Hepatocyte (in vitro differentiated cells): ENCODE measurements at regions not wholly inside any gene's neighbourhood (a gene's known extent, or its start where the extent isn't known, plus 50 kb on each side); places are given as distances from the start of the nearest gene placed in this dataset.
A peak's percentile ranks its signal among the peaks of the same experiment; 100 is the strongest.

Source experiments
- DNase-seq: peaks from one replicate; pipeline ENCODE4 v3.0.0-alpha.2; 2016; ENCODE audit warnings: low spot score
- H2AFZ ChIP-seq: fragments of 200-600 bp; sonication (generic); 2 replicates; pipeline ENCODE4 v1.6.0; 2016; ENCODE audit warnings: antibody characterized with exemption, mild to moderate bottlenecking
- H3K27ac ChIP-seq: fragments of 200-600 bp; sonication (generic); 2 replicates; pipeline ENCODE4 v1.5.1; 2016; ENCODE audit warnings: mild to moderate bottlenecking
- H3K27me3 ChIP-seq: fragments of 200-600 bp; sonication (generic); 2 replicates; pipeline ENCODE4 v1.6.1; 2016
- H3K36me3 ChIP-seq: fragments of 200-600 bp; sonication (generic); replicated peaks from 2 replicates; pipeline ENCODE4 v1.5.1; 2016; ENCODE audit warnings: low read depth; ENCODE audit not compliant: insufficient read depth
- H3K4me1 ChIP-seq: fragments of 200-600 bp; sonication (generic); 2 replicates; pipeline ENCODE4 v1.5.1; 2016; ENCODE audit warnings: mild to moderate bottlenecking, moderate library complexity; ENCODE audit not compliant: insufficient read depth
- H3K4me2 ChIP-seq: fragments of 200-600 bp; sonication (generic); 2 replicates; pipeline ENCODE4 v1.6.0; 2016
- H3K4me3 ChIP-seq: fragments of 200-600 bp; sonication (generic); 2 replicates; pipeline ENCODE4 v1.5.1; 2016; ENCODE audit warnings: mild to moderate bottlenecking
- H3K79me2 ChIP-seq: fragments of 200-600 bp; sonication (generic); 2 replicates; pipeline ENCODE4 v1.6.0; 2017; ENCODE audit warnings: mild to moderate bottlenecking
- H3K9me2 ChIP-seq: fragments of 200-600 bp; sonication (generic); replicated peaks from 2 replicates; pipeline ENCODE4 v1.6.0; 2017; ENCODE audit warnings: mild to moderate bottlenecking; ENCODE audit not compliant: insufficient read depth
- H3K9me3 ChIP-seq: fragments of 200-600 bp; sonication (generic); 2 replicates; pipeline ENCODE4 v1.5.1; 2016; ENCODE audit warnings: low read depth, mild to moderate bottlenecking
- H4K20me1 ChIP-seq: fragments of 200-600 bp; sonication (generic); 2 replicates; pipeline ENCODE4 v1.6.0; 2016; ENCODE audit warnings: mild to moderate bottlenecking; ENCODE audit not compliant: insufficient read depth, poor library complexity, severe bottlenecking
- EZH2 ChIP-seq: fragments of 200-600 bp; sonication (generic); IDR thresholded peaks from 2 replicates; pipeline ENCODE4 v1.6.1; 2016; ENCODE audit warnings: antibody characterized with exemption, mild to moderate bottlenecking, borderline replicate concordance
- EZH2phosphoT487 ChIP-seq: fragments of 200-600 bp; sonication (generic); IDR thresholded peaks from one replicate; pipeline ENCODE4 v1.6.1; 2018; ENCODE audit warnings: antibody characterized with exemption, mild to moderate bottlenecking, low read depth, moderate library complexity; ENCODE audit not compliant: unreplicated experiment, severe bottlenecking
- WGBS: methylation state at CpG from one replicate; pipeline ENCODE4 v1.1.6; 2016; ENCODE audit warnings: low lambda C conversion rate; ENCODE audit errors: missing lambda C conversion rate; 5-methylcytosine and 5-hydroxymethylcytosine counted together
- TF ChIP-seq, protein P1 (sequence below): fragments of 200-600 bp; sonication (generic); IDR thresholded peaks from 2 replicates; pipeline ENCODE4 v1.5.1; 2016; ENCODE audit warnings: antibody characterized with exemption, mild to moderate bottlenecking; ENCODE audit not compliant: poor library complexity

DNA sequence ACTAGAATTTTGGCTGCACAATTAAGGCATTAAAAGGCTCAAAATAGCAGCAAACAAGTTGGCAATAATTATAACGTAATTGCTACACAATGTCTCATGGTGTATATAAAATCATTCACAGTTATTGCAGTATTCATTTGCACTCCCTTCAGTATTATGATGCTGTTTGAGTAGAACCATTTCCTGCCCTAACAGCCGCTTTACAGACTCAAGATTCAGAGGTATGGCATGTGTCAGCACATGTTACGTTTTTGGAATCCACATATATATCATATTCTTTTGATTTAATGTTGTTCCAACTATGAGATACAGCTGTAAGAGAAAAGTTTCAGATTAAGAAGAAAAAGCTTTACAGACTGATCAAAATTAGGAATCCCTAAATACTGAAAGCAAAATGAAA, 56.3 kb upstream of the NCKAP5 start:
- Histone ChIP-seq H3K4me2 (no peak overlapping the region), H3K36me3 (no peaks in the 10 kb centered on the region), H2AFZ (no peak overlapping the region), H3K9me3 (no peaks in the 10 kb centered on the region), H3K9me2 (no peaks in the 10 kb centered on the region), H3K4me3 (no peak overlapping the region), H3K4me1 (no peaks in the 10 kb centered on the region), H3K27ac (no peak overlapping the region), H3K79me2 (no peaks in the 10 kb centered on the region), H3K27me3 (no peaks in the 10 kb centered on the region), H4K20me1 (no peaks in the 10 kb centered on the region)
- no peak for TF ChIP-seq EZH2phosphoT487
- TF ChIP-seq, protein P1, sequence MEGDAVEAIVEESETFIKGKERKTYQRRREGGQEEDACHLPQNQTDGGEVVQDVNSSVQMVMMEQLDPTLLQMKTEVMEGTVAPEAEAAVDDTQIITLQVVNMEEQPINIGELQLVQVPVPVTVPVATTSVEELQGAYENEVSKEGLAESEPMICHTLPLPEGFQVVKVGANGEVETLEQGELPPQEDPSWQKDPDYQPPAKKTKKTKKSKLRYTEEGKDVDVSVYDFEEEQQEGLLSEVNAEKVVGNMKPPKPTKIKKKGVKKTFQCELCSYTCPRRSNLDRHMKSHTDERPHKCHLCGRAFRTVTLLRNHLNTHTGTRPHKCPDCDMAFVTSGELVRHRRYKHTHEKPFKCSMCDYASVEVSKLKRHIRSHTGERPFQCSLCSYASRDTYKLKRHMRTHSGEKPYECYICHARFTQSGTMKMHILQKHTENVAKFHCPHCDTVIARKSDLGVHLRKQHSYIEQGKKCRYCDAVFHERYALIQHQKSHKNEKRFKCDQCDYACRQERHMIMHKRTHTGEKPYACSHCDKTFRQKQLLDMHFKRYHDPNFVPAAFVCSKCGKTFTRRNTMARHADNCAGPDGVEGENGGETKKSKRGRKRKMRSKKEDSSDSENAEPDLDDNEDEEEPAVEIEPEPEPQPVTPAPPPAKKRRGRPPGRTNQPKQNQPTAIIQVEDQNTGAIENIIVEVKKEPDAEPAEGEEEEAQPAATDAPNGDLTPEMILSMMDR = no peak
- TF ChIP-seq EZH2 = no peak
- DNase-seq = no peak
- WGBS = 86% methylated on average over 3 of the region's 3 CpGs

DNA sequence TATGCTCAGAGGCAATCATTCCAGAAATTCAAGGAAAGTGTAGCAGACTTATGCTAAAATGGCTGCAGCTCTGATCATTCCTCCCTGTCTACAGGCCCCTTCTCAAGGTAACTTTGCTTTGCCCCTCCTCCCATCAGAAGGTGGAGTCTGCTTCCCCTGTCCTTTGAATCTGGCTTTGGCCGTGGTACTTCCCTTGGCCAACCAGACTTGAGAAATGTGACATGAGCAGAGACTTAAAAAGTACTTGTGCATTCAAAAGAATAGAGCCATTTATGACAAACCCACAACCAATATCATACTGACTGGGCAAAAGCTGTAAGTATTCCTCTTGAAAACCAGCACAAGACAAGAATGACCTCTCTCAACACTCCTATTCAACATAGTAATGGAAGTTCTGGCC, 59.5 kb upstream of the NCKAP5 start:
- H3K27ac ChIP-seq = no peak overlapping the region
- no peaks in the 10 kb centered on the region for H3K9me2 ChIP-seq
- H3K4me2 ChIP-seq = no peak overlapping the region
- H3K4me3 ChIP-seq = no peak overlapping the region
- H3K79me2 ChIP-seq = no peaks in the 10 kb centered on the region
- DNase-seq = no peak
- no peaks in the 10 kb centered on the region for H3K27me3 ChIP-seq
- H4K20me1 ChIP-seq = no peaks in the 10 kb centered on the region
- H3K4me1 ChIP-seq = no peaks in the 10 kb centered on the region
- TF ChIP-seq EZH2 = no peak
- no peak for TF ChIP-seq EZH2phosphoT487
- TF ChIP-seq, protein P1 = no peak
- no peaks in the 10 kb centered on the region for H3K9me3 ChIP-seq
- no peak overlapping the region for H2AFZ ChIP-seq
- H3K36me3 ChIP-seq = no peaks in the 10 kb centered on the region
- WGBS = 73% methylated on average over 1 of the region's 1 CpG

DNA sequence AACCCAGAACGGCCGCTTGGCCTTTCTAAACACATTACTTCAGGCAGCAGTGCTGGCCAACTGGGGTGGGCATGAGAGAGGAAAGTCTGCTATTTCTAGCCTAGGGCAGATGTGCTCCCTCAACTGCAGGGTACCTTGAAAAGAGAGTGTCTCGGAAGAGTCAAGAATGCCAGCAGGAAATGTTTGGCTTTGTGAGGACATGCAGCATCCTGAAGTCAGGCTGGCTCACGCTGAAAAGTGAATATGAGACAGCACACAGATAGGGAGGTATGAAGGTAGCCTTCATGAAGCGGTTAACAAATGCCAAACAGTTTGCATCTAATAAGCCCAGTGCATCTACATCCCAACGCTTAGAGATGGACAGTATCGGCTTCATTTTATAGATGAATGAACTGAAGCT, 65.0 kb upstream of the NCKAP5 start:
- H3K4me2 ChIP-seq = no peak overlapping the region
- TF ChIP-seq EZH2 (no peak), EZH2phosphoT487 (no peak)
- TF ChIP-seq, protein P1 = no peak
- no peaks in the 10 kb centered on the region for H3K27me3 ChIP-seq
- no peak for DNase-seq
- H4K20me1 ChIP-seq = no peaks in the 10 kb centered on the region
- H3K27ac ChIP-seq = no peak overlapping the region
- H3K9me2 ChIP-seq = no peaks in the 10 kb centered on the region
- H3K36me3 ChIP-seq = no peaks in the 10 kb centered on the region
- H3K79me2 ChIP-seq = no peaks in the 10 kb centered on the region
- H3K9me3 ChIP-seq = no peaks in the 10 kb centered on the region
- no peak overlapping the region for H3K4me3 ChIP-seq
- no peaks in the 10 kb centered on the region for H3K4me1 ChIP-seq
- 94% methylated on average over 7 of the region's 7 CpGs for WGBS
- no peak overlapping the region for H2AFZ ChIP-seq

DNA sequence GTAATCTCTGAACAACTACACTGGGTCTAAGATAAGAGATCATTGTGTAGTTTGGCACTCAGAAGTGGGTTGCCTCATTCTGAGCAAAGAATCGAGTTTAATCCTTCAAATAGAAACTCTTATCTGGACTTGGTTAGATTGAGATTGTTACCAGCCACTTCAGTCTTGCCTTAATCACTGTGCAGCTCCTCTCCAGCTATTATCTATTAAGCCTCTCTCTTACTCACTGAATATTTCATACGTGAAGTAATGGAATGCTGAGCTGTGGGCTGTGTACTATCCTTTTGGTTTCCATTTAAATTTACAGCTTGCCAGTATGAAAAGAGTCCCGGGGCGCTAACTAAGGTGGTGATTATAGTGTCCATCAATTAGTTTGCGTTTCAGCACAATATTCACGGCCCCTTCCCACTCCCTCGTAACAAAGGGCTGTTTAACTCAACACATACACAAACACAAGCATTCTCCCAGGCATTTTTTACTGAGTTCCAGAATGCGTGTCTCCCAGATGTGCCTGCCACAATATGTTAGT, 65.7 kb upstream of the NCKAP5 start:
- H3K4me3 ChIP-seq = no peak overlapping the region
- no peaks in the 10 kb centered on the region for H3K9me3 ChIP-seq
- no peak overlapping the region for H3K27ac ChIP-seq
- H3K79me2 ChIP-seq = no peaks in the 10 kb centered on the region
- TF ChIP-seq, protein P1 = no peak
- TF ChIP-seq EZH2 (no peak), EZH2phosphoT487 (no peak)
- no peak overlapping the region for H3K4me2 ChIP-seq
- H4K20me1 ChIP-seq = no peaks in the 10 kb centered on the region
- no peaks in the 10 kb centered on the region for H3K36me3 ChIP-seq
- WGBS = 61% methylated on average over 8 of the region's 8 CpGs
- peak; percentile 7 for DNase-seq
- H3K4me1 ChIP-seq = no peaks in the 10 kb centered on the region
- no peaks in the 10 kb centered on the region for H3K27me3 ChIP-seq
- H3K9me2 ChIP-seq = no peaks in the 10 kb centered on the region
- H2AFZ ChIP-seq = no peak overlapping the region
